A673 (cell line): ENCODE measurements at regions not wholly inside any gene's neighbourhood (a gene's known extent, or its start where the extent isn't known, plus 50 kb on each side); places are given as distances from the start of the nearest gene placed in this dataset.

Source experiments
- BruUV-seq: library from RNA; stranded (reverse); fragments of 400-500 nt; replicated peaks from 2 replicates; lab custom pipeline; 2021; lab: Mats Ljungman, UMichigan
- CTCF ChIA-PET: fragments of 300-600 bp; sonication (Branson Sonifier 250); formaldehyde crosslinking; loops from one replicate; lab custom pipeline; 2022; ENCODE audit warnings: antibody characterized with exemption; lab: Charles Lee
- POLR2A ChIA-PET: fragments of 300-600 bp; sonication (Branson Sonifier 250); formaldehyde crosslinking; loops from one replicate; lab custom pipeline; 2022; ENCODE audit warnings: antibody characterized with exemption; ENCODE audit not compliant: low non-redundant PET; lab: Charles Lee
- DNase-seq: peaks from one replicate; pipeline ENCODE4 v3.0.0-alpha.2; 2015; ENCODE audit warnings: low spot score
- H3K27ac ChIP-seq: fragments of 200-600 bp; sonication (generic); 2 replicates; pipeline ENCODE4 v1.5.1; 2016; ENCODE audit warnings: mixed run types, low read depth, mild to moderate bottlenecking, mixed read lengths, antibody characterized with exemption, low read length; ENCODE audit not compliant: poor library complexity, severe bottlenecking
- H3K27me3 ChIP-seq: fragments of 200-600 bp; sonication (generic); replicated peaks from 2 replicates; pipeline ENCODE4 v1.6.1; 2017; ENCODE audit warnings: mixed run types, low read depth, mild to moderate bottlenecking, mixed read lengths, antibody characterized with exemption, low read length; ENCODE audit not compliant: insufficient read depth, poor library complexity
- H3K36me3 ChIP-seq: fragments of 200-600 bp; sonication (generic); 2 replicates; pipeline ENCODE4 v1.6.1; 2016; ENCODE audit warnings: mixed run types, mild to moderate bottlenecking, mixed read lengths, antibody characterized with exemption, low read length; ENCODE audit not compliant: insufficient read depth, poor library complexity, severe bottlenecking
- H3K4me1 ChIP-seq: fragments of 200-600 bp; sonication (generic); 2 replicates; pipeline ENCODE4 v1.6.1; 2017; ENCODE audit warnings: mixed run types, mild to moderate bottlenecking, mixed read lengths, antibody characterized with exemption, low read length; ENCODE audit not compliant: insufficient read depth, poor library complexity, severe bottlenecking
- H3K4me3 ChIP-seq: fragments of 200-600 bp; sonication (generic); 2 replicates; pipeline ENCODE4 v1.5.1; 2016; ENCODE audit warnings: low read depth, mixed run types, mild to moderate bottlenecking, mixed read lengths, low read length; ENCODE audit not compliant: poor library complexity, severe bottlenecking
- H3K9me3 ChIP-seq: fragments of 200-600 bp; sonication (generic); 2 replicates; pipeline ENCODE4 v1.6.1; 2016; ENCODE audit warnings: mixed run types, low read depth, mild to moderate bottlenecking, mixed read lengths, antibody characterized with exemption, low read length; ENCODE audit not compliant: poor library complexity, severe bottlenecking
- EZH2 ChIP-seq: fragments of 200-600 bp; sonication (generic); IDR thresholded peaks from 2 replicates; pipeline ENCODE4 v1.6.1; 2017; ENCODE audit warnings: borderline replicate concordance, low read depth, mild to moderate bottlenecking, mixed read lengths, antibody characterized with exemption, low read length; ENCODE audit not compliant: poor library complexity, severe bottlenecking
- intact Hi-C: fragments of 100-400 bp; cut with micrococcal nuclease; formaldehyde crosslinking; loops from one replicate; pipeline ENCODE4 v1.10.0; 2022; ENCODE audit not compliant: unreplicated experiment
- TF ChIP-seq, protein P1 (sequence below): fragments of 300-800, 200-600 bp; sonication (generic); conservative IDR thresholded peaks from 2 replicates; pipeline ENCODE4 v1.5.1; 2017; ENCODE audit warnings: low read depth, mild to moderate bottlenecking, antibody characterized with exemption, low read length, moderate library complexity, mixed read lengths

DNA sequence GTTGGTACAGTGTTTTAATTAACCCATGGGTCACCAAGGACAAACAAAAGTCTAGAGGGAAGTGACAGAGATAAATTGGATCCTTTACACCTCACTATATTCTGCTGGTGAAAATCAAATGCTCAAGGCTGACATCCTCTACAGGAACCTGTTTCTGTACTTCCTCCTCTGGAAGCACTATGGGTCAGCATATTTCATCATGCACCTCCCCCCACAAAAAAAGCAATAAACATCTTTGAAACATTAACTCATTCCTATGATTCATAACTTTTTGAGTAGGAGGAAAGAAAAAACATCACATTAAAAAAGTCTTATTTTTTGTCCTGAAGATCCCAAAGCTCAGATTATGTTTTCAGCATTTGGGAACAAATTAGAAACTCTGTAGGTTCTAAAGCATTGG lies 588.3 kb upstream of the SGCG start:
- no peaks in the 10 kb centered on the region for H3K27me3 ChIP-seq
- H3K4me1 ChIP-seq: no peaks in the 10 kb centered on the region
- POLR2A ChIA-PET: no interaction called here
- BruUV-seq: no TSS peak
- intact Hi-C loops: no loop called here
- H3K9me3 ChIP-seq: no peaks in the 10 kb centered on the region
- TF ChIP-seq, protein P1, sequence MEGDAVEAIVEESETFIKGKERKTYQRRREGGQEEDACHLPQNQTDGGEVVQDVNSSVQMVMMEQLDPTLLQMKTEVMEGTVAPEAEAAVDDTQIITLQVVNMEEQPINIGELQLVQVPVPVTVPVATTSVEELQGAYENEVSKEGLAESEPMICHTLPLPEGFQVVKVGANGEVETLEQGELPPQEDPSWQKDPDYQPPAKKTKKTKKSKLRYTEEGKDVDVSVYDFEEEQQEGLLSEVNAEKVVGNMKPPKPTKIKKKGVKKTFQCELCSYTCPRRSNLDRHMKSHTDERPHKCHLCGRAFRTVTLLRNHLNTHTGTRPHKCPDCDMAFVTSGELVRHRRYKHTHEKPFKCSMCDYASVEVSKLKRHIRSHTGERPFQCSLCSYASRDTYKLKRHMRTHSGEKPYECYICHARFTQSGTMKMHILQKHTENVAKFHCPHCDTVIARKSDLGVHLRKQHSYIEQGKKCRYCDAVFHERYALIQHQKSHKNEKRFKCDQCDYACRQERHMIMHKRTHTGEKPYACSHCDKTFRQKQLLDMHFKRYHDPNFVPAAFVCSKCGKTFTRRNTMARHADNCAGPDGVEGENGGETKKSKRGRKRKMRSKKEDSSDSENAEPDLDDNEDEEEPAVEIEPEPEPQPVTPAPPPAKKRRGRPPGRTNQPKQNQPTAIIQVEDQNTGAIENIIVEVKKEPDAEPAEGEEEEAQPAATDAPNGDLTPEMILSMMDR: no peak
- no peak for TF ChIP-seq EZH2
- no peak overlapping the region for H3K27ac ChIP-seq
- H3K36me3 ChIP-seq: no peaks in the 10 kb centered on the region
- no peak overlapping the region for H3K4me3 ChIP-seq
- CTCF ChIA-PET: no interaction called here
- no peak for DNase-seq

DNA sequence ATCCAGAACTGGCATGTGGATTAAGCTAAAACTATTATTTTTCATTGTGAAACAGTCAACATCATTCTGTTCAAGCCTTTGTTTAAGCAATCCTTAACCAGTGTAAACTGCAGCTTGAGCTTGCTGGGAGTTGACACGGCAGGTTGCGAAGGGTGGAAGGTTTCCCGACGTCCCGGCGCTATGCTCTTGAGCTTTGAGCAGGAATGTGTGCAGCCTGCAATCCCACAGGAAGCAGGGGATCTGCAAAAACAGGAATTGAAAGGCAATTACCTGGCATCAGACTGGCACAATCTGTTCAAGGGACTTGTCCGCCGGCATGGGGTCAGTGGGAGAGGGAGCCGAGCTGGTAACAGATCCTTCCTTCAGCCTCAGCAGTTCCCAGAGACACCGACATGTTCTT lies 586.7 kb upstream of the SGCG start:
- Histone ChIP-seq H3K9me3 (no peaks in the 10 kb centered on the region), H3K4me1 (no peaks in the 10 kb centered on the region), H3K27ac (no peak overlapping the region), H3K4me3 (no peak overlapping the region), H3K27me3 (no peaks in the 10 kb centered on the region), H3K36me3 (no peaks in the 10 kb centered on the region)
- TF ChIP-seq EZH2: no peak
- TF ChIP-seq, protein P1: no peak
- no peak for DNase-seq
- CTCF ChIA-PET: no interaction called here
- POLR2A ChIA-PET: no interaction called here
- no TSS peak for BruUV-seq
- intact Hi-C loops: no loop called here

DNA sequence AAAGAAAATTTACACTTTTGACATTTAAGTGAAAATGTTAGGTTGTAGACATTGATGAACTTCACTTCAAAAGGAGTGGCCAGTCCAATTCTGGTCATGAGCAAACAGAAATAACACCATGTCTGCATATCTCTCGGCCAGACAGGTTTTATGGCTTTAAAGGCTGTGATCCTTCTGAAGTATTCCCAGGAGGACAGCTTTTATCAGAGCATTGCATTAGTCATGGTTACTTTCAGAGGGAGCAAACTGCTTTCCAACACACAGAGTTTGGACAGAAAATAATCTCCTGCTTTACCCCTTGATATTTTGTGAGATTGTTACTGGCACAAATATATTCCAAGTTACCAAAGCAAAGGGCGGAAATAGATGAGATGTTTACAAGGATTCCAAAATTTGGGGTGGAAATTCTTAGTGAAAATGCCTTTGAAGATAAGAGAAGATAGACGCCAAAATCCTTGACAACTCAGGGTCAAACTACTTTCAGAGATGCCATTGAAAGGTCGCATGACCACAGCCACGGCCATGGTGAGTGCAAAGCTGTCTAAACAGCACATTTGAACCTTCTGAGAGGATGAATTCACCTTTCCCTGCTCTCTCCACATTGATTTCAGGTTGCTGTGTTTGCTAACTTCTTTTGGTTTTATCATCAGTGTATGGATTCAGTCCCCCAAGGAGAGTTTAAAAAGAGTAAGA lies 584.5 kb upstream of the SGCG start:
- ChIA-PET POLR2A (no interaction called here), CTCF (no interaction called here)
- intact Hi-C loops: no loop called here
- no peaks in the 10 kb centered on the region for H3K4me1 ChIP-seq
- H3K27me3 ChIP-seq: no peaks in the 10 kb centered on the region
- no peak for TF ChIP-seq EZH2
- TF ChIP-seq, protein P1: no peak
- H3K9me3 ChIP-seq: no peaks in the 10 kb centered on the region
- BruUV-seq: no TSS peak
- no peak for DNase-seq
- H3K36me3 ChIP-seq: no peaks in the 10 kb centered on the region
- no peak overlapping the region for H3K4me3 ChIP-seq
- H3K27ac ChIP-seq: no peak overlapping the region
